ENCODE measurements at regions not wholly inside any gene's neighbourhood (a gene's known extent, or its start where the extent isn't known, plus 50 kb on each side); places are given as distances from the start of the nearest gene placed in this dataset.

GRCh38 chr2:220704810-220705209 is 867.3 kb downstream of the EPHA4 start:
- no peak overlapping the region for H3K4me3 ChIP-seq
- no peaks in the 10 kb centered on the region for H3K9me3 ChIP-seq
- FAIRE-seq, result no peak
- TF ChIP-seq, protein P1, sequence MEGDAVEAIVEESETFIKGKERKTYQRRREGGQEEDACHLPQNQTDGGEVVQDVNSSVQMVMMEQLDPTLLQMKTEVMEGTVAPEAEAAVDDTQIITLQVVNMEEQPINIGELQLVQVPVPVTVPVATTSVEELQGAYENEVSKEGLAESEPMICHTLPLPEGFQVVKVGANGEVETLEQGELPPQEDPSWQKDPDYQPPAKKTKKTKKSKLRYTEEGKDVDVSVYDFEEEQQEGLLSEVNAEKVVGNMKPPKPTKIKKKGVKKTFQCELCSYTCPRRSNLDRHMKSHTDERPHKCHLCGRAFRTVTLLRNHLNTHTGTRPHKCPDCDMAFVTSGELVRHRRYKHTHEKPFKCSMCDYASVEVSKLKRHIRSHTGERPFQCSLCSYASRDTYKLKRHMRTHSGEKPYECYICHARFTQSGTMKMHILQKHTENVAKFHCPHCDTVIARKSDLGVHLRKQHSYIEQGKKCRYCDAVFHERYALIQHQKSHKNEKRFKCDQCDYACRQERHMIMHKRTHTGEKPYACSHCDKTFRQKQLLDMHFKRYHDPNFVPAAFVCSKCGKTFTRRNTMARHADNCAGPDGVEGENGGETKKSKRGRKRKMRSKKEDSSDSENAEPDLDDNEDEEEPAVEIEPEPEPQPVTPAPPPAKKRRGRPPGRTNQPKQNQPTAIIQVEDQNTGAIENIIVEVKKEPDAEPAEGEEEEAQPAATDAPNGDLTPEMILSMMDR (IDR thresholded peaks at IDR 0.05), result no peak
- no peak overlapping the region for H3K27ac ChIP-seq
- peaks cover 0 to 4% (median 0%) of the 10 kb centered on the region in 4 donors for H3K27me3 ChIP-seq
- WGBS, 2 donors, result 80 to 86% methylated on average over 5 of the region's 5 CpGs
- ATAC-seq, result no peak
- intact Hi-C loops (cut with DNase I), result no loop called here
- H3K36me3 ChIP-seq, result no peaks in the 10 kb centered on the region
- no peaks in the 10 kb centered on the region for H3K4me1 ChIP-seq
- DNase-seq, result no peak

DNA sequence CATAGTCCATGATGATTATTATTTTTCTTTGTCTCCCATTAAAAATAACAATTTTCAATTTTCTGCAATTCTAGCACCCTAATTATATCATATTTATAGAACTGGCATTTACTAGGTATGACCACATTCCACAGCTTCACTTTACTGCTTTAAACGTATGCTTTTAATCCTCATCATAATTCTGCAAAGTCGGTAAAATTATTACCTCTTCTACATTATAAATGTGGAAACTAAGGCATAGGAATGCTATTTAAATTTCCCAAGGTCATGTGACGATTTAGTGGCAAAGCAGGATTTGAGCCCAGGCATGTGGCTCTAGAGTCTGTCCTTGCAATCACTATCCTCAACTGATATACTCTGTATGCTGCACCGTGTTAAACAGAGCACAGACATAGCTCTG is 866.4 kb downstream of the EPHA4 start:
- DNase-seq (no peak), FAIRE-seq (no peak), ATAC-seq (no peak)
- Histone ChIP-seq H3K27me3 (peaks cover 0 to 4% (median 0%) of the 10 kb centered on the region in 4 donors), H3K36me3 (no peaks in the 10 kb centered on the region), H3K27ac (no peak overlapping the region), H3K4me3 (no peak overlapping the region), H3K4me1 (no peaks in the 10 kb centered on the region), H3K9me3 (no peaks in the 10 kb centered on the region)
- TF ChIP-seq, protein P1 (IDR thresholded peaks at IDR 0.05), result no peak
- intact Hi-C loops (cut with DNase I), result no loop called here
- 50 to 57% methylated on average over 4 of the region's 4 CpGs for WGBS, 2 donors

DNA sequence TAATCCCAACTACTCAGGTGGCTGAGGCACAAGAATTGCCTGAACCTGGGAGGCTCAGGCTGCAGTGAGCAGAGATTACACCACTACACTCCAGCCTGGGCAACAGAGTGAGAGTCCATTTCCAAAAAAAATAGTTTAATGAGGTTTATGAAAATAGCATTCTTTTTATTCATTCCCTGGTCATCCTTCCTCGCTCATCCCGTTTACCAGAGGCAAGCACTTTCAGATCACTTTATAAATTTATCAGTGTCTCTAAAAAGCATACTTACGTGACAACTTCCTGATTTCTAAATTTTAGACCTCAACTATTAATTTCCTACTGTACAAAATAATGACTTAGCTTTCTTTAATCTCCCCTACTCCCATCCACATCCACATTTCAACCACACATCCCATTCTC is 864.8 kb downstream of the EPHA4 start:
- H3K36me3 ChIP-seq, result no peaks in the 10 kb centered on the region
- no peaks in the 10 kb centered on the region for H3K4me1 ChIP-seq
- no peak overlapping the region for H3K27ac ChIP-seq
- H3K27me3 ChIP-seq, result peaks cover 0 to 3% (median 0%) of the 10 kb centered on the region in 4 donors
- no peak for ATAC-seq
- intact Hi-C loops (cut with DNase I), result no loop called here
- no peak for FAIRE-seq
- no peak overlapping the region for H3K4me3 ChIP-seq
- no peaks in the 10 kb centered on the region for H3K9me3 ChIP-seq
- TF ChIP-seq, protein P1 (IDR thresholded peaks at IDR 0.05), result no peak
- no peak for DNase-seq
- 78 to 79% methylated on average over 3 of the region's 3 CpGs for WGBS, 2 donors

GRCh38 chr2:220708366-220708765 is 863.7 kb downstream of the EPHA4 start:
- Histone ChIP-seq H3K4me3 (no peak overlapping the region), H3K36me3 (no peaks in the 10 kb centered on the region), H3K27ac (no peak overlapping the region), H3K27me3 (no peaks in the 10 kb centered on the region), H3K4me1 (no peaks in the 10 kb centered on the region), H3K9me3 (no peaks in the 10 kb centered on the region)
- DNase-seq (no peak), FAIRE-seq (no peak), ATAC-seq (no peak)
- 73 to 82% methylated on average over 3 of the region's 3 CpGs for WGBS, 2 donors
- TF ChIP-seq, protein P1 (IDR thresholded peaks at IDR 0.05), result no peak
- intact Hi-C loops (cut with DNase I), result no loop called here

GRCh38 chr2:220717283-220717682 is 854.8 kb downstream of the EPHA4 start:
- H3K9me3 ChIP-seq, result no peaks in the 10 kb centered on the region
- H3K27me3 ChIP-seq, result peaks cover 0 to 4% (median 0%) of the 10 kb centered on the region in 4 donors
- ATAC-seq, result no peak
- H3K4me3 ChIP-seq, result no peak overlapping the region
- TF ChIP-seq, protein P1 (IDR thresholded peaks at IDR 0.05), result no peak
- DNase-seq, result no peak
- no peak for FAIRE-seq
- H3K36me3 ChIP-seq, result no peaks in the 10 kb centered on the region
- H3K4me1 ChIP-seq, result no peaks in the 10 kb centered on the region
- intact Hi-C loops (cut with DNase I), result no loop called here
- 72 to 81% methylated on average over 3 of the region's 3 CpGs for WGBS, 2 donors
- no peak overlapping the region for H3K27ac ChIP-seq

Measured in pancreas (tissue), 10 donors.